ENCODE measurements at regions not wholly inside any gene's neighbourhood (a gene's known extent, or its start where the extent isn't known, plus 50 kb on each side); places are given as distances from the start of the nearest gene placed in this dataset.

GRCh38 chr16:64478252-64478906 lies 643.5 kb downstream of the CDH11 start:
- Histone ChIP-seq H3K4me3 (no peak overlapping the region), H3K36me3 (no peaks in the 10 kb centered on the region), H3K27me3 (no peaks in the 10 kb centered on the region), H3K4me1 (no peaks in the 10 kb centered on the region), H3K9me3 (no peaks in the 10 kb centered on the region), H3K27ac (no peak overlapping the region)
- DNase-seq = no peak
- TF ChIP-seq POLR2A (IDR thresholded peaks at IDR 0.05) = no peak
- no peak for TF ChIP-seq CTCF (IDR thresholded peaks at IDR 0.05)

- Histone ChIP-seq H3K9me3 (no peaks in the 10 kb centered on the region), H3K36me3 (no peaks in the 10 kb centered on the region), H3K27me3 (no peaks in the 10 kb centered on the region), H3K4me3 (no peak overlapping the region), H3K4me1 (no peaks in the 10 kb centered on the region), H3K27ac (no peak overlapping the region)
- DNase-seq = no peak
- TF ChIP-seq CTCF (IDR thresholded peaks at IDR 0.05) (no peak), POLR2A (IDR thresholded peaks at IDR 0.05) (no peak)
Observed at GRCh38 chr16:64475627-64476351, 646.1 kb downstream of the CDH11 start.

GRCh38 chr16:64470916-64471315 lies 650.9 kb downstream of the CDH11 start:
- H3K9me3 ChIP-seq = no peaks in the 10 kb centered on the region
- no peak for DNase-seq
- no peaks in the 10 kb centered on the region for H3K36me3 ChIP-seq
- H3K27ac ChIP-seq = no peak overlapping the region
- no peak overlapping the region for H3K4me3 ChIP-seq
- no peak for TF ChIP-seq POLR2A (IDR thresholded peaks at IDR 0.05)
- TF ChIP-seq CTCF (IDR thresholded peaks at IDR 0.05) = no peak
- no peaks in the 10 kb centered on the region for H3K4me1 ChIP-seq
- H3K27me3 ChIP-seq = no peaks in the 10 kb centered on the region

- no peak for DNase-seq
- Histone ChIP-seq H3K4me1 (no peaks in the 10 kb centered on the region), H3K4me3 (no peak overlapping the region), H3K27ac (no peak overlapping the region), H3K27me3 (no peaks in the 10 kb centered on the region), H3K36me3 (no peaks in the 10 kb centered on the region), H3K9me3 (no peaks in the 10 kb centered on the region)
- TF ChIP-seq POLR2A (IDR thresholded peaks at IDR 0.05) = no peak
- TF ChIP-seq CTCF (IDR thresholded peaks at IDR 0.05) = no peak
Observed at GRCh38 chr16:64469906-64470702, 651.8 kb downstream of the CDH11 start.

- Histone ChIP-seq H3K27ac (no peak overlapping the region), H3K4me1 (no peaks in the 10 kb centered on the region), H3K36me3 (no peaks in the 10 kb centered on the region), H3K27me3 (no peaks in the 10 kb centered on the region), H3K9me3 (no peaks in the 10 kb centered on the region), H3K4me3 (no peak overlapping the region)
- no peak for DNase-seq
- TF ChIP-seq POLR2A (IDR thresholded peaks at IDR 0.05) (no peak), CTCF (IDR thresholded peaks at IDR 0.05) (no peak)
Observed at GRCh38 chr16:64469351-64469750, 652.5 kb downstream of the CDH11 start.
